DOHH2 (cell line): ENCODE measurements at regions not wholly inside any gene's neighbourhood (a gene's known extent, or its start where the extent isn't known, plus 50 kb on each side); places are given as distances from the start of the nearest gene placed in this dataset.

ENCODE experiments used
- EZH2phosphoT487 ChIP-seq: fragments of 200-600 bp; sonication (generic); IDR thresholded peaks from 2 replicates; pipeline ENCODE4 v1.6.1; 2017; ENCODE audit warnings: borderline replicate concordance, mild to moderate bottlenecking, antibody characterized with exemption, low read length, moderate library complexity, mixed read lengths
- TF ChIP-seq, protein P1 (sequence below): fragments of 200-600 bp; sonication (generic); IDR thresholded peaks from one replicate; pipeline ENCODE4 v1.5.1; 2014; ENCODE audit warnings: antibody characterized with exemption, mild to moderate bottlenecking, low read depth, low read length; ENCODE audit not compliant: poor library complexity, severe bottlenecking

DNA sequence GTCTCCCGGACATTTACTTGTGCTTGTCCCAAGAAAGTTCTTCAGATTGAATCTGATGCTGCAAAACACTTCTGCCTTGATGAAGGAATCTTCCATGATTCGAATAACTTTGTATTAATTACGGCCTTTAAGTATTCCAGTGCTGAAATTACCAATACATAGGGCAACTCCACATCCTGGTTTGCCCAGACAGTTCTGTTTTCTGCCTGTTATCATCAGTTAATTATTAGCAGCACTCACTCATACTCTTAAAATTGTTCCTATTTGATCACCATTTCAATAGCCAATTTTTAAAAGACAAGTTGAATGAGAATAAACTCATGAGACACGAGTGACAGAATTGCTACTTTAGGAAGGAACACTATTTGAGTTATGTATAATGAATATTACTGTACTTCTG lies 620.7 kb upstream of the ZEB2 start:
- TF ChIP-seq, protein P1, sequence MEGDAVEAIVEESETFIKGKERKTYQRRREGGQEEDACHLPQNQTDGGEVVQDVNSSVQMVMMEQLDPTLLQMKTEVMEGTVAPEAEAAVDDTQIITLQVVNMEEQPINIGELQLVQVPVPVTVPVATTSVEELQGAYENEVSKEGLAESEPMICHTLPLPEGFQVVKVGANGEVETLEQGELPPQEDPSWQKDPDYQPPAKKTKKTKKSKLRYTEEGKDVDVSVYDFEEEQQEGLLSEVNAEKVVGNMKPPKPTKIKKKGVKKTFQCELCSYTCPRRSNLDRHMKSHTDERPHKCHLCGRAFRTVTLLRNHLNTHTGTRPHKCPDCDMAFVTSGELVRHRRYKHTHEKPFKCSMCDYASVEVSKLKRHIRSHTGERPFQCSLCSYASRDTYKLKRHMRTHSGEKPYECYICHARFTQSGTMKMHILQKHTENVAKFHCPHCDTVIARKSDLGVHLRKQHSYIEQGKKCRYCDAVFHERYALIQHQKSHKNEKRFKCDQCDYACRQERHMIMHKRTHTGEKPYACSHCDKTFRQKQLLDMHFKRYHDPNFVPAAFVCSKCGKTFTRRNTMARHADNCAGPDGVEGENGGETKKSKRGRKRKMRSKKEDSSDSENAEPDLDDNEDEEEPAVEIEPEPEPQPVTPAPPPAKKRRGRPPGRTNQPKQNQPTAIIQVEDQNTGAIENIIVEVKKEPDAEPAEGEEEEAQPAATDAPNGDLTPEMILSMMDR = no peak
- TF ChIP-seq EZH2phosphoT487 = no peak
